MM.1S (cell line): ENCODE measurements at regions not wholly inside any gene's neighbourhood (a gene's known extent, or its start where the extent isn't known, plus 50 kb on each side); places are given as distances from the start of the nearest gene placed in this dataset.

ENCODE experiments used
- CTCF ChIP-seq: fragments of 300-600 bp; sonication (generic); IDR thresholded peaks from 2 replicates; pipeline ENCODE4 v1.5.1; 2016; ENCODE audit warnings: antibody characterized with exemption, low read length, mixed read lengths
- EZH2phosphoT487 ChIP-seq: fragments of 300-600 bp; sonication (generic); IDR thresholded peaks from 2 replicates; pipeline ENCODE4 v1.6.1; 2018; ENCODE audit warnings: antibody characterized with exemption, low read length

- TF ChIP-seq CTCF (no peak), EZH2phosphoT487 (no peak)
Observed at GRCh38 chr7:125436220-125436619, 506.6 kb upstream of the POT1 start.
